SW 1271 (cell line): ENCODE measurements at regions not wholly inside any gene's neighbourhood (a gene's known extent, or its start where the extent isn't known, plus 50 kb on each side); places are given as distances from the start of the nearest gene placed in this dataset.
"Not testable (repeated sequence)": the region's sequence is repeated elsewhere in the genome, so short reads cannot be mapped to it uniquely, and the experiment has no call there.

Experiments used
- DNase-seq, 2 experiments: peaks; one replicate each; lab custom pipeline; 2025; lab: John Stamatoyannopoulos, UW

GRCh38 chr22:23437779-23438178 is 142.3 kb downstream of the IGLL1 start:
- no peak for DNase-seq

DNA sequence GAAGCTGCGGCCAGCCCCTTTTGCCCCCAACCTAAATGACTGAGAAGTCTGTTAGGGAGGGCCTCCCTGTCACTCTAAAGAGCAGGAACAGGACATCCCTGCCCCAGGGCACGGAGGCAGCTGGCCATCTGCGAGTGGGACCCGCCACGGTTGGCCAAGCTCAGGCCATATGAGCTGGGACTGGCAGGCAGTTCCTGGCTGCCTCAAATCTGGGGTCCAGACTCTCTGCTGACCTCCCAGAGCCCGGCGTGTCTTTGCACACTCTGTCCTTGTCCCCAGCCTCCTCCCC is 143.0 kb downstream of the IGLL1 start:
- not testable (repeated sequence) for DNase-seq

DNA sequence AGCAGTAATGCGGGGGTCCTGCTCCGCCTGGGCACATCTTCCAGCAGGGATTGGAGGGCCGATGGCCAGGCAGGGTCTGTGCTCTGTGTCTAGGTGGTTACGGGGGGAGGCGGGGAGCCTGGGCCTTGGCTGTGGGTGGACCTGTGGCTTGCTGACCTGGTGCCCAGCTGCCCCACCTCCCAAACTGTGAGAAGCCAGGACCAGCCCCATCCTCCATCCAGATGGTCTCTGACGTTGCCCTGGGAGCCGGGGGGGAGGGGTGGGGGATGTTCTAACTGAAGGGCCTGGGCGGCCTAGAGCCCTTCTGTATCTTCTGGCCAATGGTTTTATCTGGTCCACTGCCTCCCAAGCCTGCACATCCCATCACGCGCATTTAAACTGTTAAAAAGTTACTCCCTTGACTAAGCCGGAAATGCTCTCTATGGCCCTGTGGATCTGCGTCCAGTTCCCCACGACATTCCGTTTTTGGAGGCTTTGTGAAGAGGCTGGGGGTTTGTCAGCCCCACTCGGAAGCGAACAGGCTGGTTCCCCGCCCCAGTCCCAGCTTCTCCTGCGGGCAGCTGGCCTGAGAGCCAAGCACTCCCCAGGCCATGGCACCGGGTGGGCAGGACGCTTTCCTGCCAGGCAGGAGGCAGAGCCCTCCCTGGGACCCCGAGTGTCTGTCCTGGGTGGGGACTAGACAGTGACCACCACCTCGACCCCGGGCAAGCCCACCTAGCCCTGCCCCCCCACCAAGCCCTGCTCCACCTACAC is 143.6 kb downstream of the IGLL1 start:
- DNase-seq: not testable (repeated sequence)

GRCh38 chr22:23435186-23435585 is 144.9 kb downstream of the IGLL1 start:
- DNase-seq: not testable (repeated sequence)

DNA sequence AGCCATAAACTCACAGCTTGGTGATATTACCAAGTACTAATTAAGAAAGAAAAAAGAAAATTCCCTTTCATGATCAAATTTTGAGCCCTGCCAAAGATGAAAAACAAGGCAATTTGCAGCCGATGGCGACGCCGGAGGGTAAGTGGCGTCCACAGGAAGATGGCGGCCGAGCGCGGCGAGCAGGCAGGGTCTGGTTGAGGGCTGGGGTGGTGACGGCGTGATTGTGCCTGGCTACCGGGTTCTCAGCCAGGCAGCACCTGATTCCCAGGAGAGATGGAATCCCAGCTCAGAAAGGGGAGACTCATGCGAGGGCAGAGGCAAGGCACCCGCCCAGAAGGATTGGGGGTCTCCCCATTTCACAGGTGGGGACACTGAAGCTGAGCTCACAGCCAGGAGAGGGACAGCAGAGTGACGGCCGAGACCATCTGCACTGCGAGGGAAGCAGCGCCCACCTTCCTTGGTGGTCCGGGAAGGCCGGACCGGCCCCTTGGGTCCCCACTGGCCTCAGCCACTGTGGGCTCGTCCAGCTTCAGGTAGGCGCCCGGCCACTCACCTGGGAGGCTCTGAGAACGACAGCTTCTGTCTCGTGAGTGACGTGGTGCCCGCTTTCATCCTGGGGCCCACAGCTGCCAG is 145.8 kb downstream of the IGLL1 start:
- DNase-seq: not testable (repeated sequence)

GRCh38 chr22:23433127-23434005 is 146.7 kb downstream of the IGLL1 start:
- DNase-seq: not testable (repeated sequence)

- DNase-seq: not testable (repeated sequence)
These were observed 147.4 kb downstream of the IGLL1 start for GRCh38 chr22:23432719-23433118.

DNA sequence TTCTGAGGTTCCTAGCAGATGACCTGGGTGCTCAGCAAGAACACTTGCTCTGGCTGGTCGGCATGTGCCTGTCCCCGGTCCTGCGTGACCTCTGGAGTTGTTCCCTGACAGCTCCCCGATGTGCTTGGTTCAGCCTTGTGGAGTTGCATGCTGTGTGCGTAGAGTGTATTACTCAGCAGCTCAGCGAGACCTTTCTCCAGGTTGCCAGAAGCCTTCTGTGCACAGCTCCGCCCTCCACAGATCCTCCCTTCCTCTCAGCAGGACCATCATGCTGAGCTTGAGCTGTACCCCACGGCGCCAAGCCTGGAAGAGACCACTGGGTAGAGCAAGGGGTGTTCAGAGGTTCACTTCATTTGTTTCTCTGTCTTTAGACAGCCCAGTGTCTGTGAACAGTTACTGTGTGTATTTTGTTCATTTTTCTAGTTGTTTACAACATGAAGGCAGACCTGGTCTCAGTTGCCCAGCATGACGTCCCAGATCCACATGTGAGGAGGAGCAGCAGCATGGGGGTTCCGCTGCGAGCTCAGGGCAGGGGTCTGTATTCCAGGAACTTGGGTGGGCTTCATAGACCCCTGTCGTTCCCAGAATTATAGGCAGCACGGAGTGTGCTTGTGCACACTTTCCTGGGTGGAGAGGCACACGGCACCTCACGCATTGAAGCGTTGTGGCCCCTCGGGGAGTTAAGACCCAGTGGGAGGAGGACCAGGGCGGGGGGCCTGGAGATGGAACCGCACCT is 148.6 kb downstream of the IGLL1 start:
- DNase-seq: no peak

GRCh38 chr22:23424551-23425068 is 155.5 kb downstream of the IGLL1 start:
- not testable (repeated sequence) for DNase-seq

DNA sequence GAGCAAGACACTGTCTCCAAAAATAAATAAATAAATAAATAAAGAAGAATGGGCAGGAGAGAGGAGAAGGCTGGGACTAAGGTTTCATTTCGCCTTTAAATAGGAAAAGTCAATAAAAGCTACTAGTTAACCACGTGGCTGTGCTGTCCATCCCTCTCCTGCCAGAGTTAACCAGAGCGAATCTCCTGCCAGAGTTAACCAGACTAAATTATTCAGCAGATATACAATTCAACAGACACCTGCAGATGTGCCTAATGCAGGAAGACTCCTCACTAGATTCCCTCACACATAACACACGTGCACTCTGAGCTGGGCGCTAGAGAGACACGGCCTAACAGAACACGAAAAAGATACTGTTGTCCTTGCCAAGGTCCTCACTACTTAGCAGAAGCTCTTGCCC is 156.1 kb downstream of the IGLL1 start:
- no peak for DNase-seq

- DNase-seq: not testable (repeated sequence)
These were observed 157.8 kb downstream of the IGLL1 start for GRCh38 chr22:23422281-23422680.

DNA sequence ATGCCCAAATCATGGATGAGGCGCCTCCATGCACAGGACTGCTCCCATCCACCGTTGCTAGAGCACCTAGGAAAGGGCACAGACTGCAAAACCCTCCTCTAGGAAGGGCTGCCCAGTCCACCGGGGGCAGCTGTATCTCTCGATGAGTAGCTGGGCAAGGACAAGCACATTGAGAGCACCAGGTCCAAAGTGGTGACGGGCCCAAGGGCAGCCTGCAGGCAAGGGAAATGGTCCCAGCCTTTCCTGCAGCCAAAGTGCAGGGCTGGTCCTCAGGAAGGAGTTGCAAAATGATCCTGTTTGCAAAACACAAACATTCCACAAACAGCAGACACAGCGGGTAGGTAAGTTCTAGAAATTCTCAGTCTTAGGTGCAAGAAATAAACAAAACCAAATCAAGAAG is 158.8 kb downstream of the IGLL1 start:
- not testable (repeated sequence) for DNase-seq

DNA sequence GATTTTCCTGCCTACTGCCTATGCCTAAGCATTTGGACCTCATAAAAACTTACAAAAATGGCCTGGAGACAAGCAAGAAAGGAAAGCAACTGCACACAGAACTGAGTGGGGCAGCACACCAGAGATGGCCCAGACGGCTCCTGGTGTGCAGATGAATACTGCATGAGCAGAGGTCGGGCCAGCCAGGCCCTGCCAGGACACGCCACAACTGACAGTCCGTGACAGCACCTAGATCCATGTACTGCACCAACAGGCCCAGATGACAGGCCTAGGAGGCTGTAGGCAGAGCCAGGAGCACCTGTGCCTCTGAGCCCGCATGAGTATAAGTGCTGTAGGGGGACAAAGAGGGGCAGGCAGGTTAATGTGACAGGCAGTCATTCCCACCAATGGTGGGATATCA is 160.2 kb downstream of the IGLL1 start:
- DNase-seq: no peak

DNA sequence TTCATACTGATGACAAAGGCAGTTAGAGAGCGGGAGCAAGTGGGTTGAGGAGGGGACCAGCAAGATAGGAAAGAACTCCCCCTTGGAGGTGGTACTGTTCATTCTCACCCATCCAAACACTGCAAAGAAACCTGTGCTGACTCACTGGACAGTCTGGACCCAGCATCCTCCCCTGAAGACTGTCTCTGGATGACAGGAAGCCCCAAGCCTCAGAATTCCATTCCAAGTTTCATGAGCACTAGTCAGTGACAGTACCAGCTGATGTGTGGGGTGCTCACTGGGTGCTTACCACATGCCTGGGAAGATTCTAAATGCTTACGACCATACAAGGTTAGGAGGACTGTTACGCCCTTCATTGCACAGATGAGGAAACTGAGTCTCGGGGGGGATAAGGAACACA is 160.9 kb downstream of the IGLL1 start:
- no peak for DNase-seq

GRCh38 chr22:23418159-23418788 is 161.8 kb downstream of the IGLL1 start:
- DNase-seq: no peak

DNA sequence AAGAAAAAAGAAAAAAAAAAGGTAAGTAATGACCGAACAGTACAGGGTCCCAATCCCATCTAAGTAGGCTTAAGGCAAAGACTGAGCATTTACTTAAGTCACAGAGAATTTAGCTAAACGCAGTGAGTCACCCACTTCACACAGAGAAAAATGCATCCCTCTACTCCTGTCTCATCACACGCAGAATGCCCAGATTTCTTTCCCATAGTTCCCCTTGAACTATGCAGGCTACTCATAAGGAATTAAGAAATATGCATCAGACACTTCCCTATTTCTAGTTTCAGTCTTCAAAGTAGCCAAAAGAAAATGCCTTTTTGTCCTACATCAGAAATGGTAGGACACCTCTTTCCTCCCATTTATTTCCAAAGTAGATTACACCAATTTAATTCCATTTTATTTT is 162.8 kb downstream of the IGLL1 start:
- DNase-seq: not testable (repeated sequence)

GRCh38 chr22:23416169-23416690 is 163.9 kb downstream of the IGLL1 start:
- not testable (repeated sequence) for DNase-seq

GRCh38 chr22:23415490-23415851 is 164.6 kb downstream of the IGLL1 start:
- DNase-seq: no peak

- no peak for DNase-seq
These were observed 165.2 kb downstream of the IGLL1 start for GRCh38 chr22:23414727-23415489.

DNA sequence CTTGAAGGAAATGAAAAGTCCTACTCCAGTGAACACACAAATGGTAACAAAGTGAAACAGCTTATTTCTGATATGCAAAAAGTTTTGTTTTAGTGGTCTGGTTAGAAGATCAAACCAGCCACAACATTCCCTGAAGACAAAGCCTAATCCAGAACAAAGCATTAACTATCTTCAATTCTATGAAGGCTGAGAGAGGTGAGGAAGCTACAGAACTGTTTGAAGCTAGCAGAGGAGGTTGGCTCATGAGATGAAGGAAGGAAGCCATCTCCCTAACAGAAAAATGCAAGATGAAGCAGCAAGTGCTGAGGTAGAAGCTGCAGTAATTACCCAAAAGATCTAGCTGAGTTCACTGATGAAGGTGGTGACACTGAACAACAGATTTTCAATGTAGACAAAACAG is 168.4 kb downstream of the IGLL1 start:
- DNase-seq: no peak
